A172 (cell line): ENCODE measurements at regions not wholly inside any gene's neighbourhood (a gene's known extent, or its start where the extent isn't known, plus 50 kb on each side); places are given as distances from the start of the nearest gene placed in this dataset.
"Not testable (repeated sequence)": the region's sequence is repeated elsewhere in the genome, so short reads cannot be mapped to it uniquely, and the experiment has no call there.

Experiments used
- DNase-seq: peaks from one replicate; pipeline ENCODE4 v3.0.0-alpha.2; 2015; ENCODE audit warnings: low spot score

- DNase-seq, result no peak
Measured at GRCh38 chr9:126170286-126170823, 156.3 kb upstream of the MVB12B start.

DNA sequence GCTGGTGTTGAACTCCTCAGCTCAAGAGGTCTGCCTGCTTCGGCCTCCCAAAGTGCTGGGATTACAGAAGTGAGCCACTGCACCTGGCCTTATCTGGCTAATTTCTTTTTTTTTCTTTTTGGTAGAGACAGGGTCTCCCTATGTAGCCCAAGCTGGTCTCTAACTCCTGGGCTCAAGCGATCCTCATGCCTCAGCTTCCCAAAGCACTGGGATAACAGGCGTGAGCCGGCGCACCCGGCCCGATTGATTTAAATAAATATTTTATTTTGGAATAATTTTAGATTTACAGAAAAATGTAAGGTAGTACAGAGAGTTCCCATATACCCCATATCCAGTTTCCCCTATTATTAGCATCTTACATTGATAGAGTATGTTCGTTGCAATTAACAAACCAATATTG lies 155.0 kb upstream of the MVB12B start:
- DNase-seq, result no peak

GRCh38 chr9:126173401-126173800 lies 153.2 kb upstream of the MVB12B start:
- no peak for DNase-seq

- DNase-seq, result no peak
Measured at GRCh38 chr9:126173929-126174328, 152.7 kb upstream of the MVB12B start.

DNA sequence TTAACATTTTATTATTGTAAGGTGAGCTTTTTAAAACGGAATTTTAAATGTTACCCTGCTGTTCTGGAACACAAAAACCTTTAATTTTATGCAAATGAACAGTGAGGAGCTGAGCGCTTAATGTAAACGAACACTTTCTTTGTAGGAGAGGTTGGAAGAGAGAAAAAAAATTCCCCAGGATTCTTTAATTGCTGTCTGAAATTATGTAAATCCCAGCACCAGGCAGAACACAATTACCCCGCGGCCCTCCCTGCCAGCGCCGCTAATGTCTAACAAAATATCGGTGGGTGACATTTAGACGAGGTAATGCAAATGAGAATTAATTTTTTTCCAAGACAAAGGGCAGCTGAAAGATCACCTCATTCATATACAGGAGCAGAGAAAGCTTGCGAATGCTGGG lies 143.4 kb upstream of the MVB12B start:
- no peak for DNase-seq

- not testable (repeated sequence) for DNase-seq
Measured at GRCh38 chr9:126190994-126191393, 135.6 kb upstream of the MVB12B start.

DNA sequence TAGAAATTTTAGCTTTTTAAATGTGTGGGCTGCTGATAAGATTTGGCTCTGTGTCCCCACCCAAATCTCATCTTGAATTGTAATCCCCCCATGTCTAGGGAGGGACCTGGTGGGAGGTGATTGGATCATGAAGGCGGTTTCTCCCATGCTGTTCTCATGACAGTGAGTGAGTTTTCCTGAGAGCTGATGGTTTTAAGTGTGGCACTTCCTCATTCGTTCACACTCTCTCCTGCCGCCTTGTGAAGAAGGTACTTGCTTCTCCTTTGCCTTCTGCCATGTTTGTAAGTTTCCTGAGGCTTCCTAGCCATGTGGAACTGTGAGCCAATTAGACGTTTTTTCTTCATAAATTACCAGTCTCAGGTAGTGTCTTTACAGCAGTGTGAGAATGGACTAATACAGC lies 127.8 kb upstream of the MVB12B start:
- no peak for DNase-seq

DNA sequence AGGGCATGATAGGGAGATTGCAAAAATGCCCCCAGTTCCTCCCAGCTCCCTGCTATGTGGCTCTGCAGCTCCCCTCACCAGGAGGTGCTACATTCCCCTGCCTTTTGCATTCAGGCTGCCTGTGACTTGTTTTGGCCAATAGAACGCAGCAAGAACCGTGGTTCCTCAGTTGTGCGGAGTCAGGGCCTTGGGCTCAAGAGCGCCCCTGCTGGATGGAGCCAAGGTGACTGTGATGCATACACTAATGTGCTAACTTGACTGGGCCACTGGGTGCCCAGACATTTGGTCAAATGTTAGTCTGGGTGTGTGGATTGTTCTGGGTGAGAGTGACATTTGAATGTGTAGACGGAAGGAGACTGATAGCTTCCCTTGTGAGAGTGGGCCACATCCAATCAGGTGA lies 123.3 kb upstream of the MVB12B start:
- DNase-seq, result no peak

- no peak for DNase-seq
Measured at GRCh38 chr9:126204197-126204596, 122.4 kb upstream of the MVB12B start.

- DNase-seq, result no peak
Measured at GRCh38 chr9:126204708-126205225, 121.9 kb upstream of the MVB12B start.

DNA sequence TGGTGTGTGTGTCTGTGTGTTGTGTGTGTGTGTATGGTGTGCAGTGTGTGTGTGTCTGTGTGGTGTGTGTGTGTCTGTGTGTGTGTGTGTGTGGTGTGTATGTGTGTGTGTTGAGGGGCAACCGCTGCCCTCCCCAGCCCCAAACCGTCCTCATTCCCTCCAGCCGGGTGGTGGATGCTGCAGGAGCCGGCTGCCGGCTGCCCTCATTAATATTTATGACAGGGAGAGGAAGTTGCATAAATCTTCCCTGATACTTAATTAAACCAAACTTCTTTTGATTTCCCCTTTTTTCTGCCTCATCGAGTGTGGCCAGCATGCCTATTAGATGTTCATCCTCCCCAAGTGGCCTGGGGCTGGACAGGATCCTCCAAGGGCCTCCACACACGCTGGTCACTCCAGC lies 121.4 kb upstream of the MVB12B start:
- DNase-seq, result no peak

- DNase-seq, result no peak
Measured at GRCh38 chr9:126205845-126206498, 120.7 kb upstream of the MVB12B start.

GRCh38 chr9:126207256-126207655 lies 119.4 kb upstream of the MVB12B start:
- DNase-seq, result no peak

DNA sequence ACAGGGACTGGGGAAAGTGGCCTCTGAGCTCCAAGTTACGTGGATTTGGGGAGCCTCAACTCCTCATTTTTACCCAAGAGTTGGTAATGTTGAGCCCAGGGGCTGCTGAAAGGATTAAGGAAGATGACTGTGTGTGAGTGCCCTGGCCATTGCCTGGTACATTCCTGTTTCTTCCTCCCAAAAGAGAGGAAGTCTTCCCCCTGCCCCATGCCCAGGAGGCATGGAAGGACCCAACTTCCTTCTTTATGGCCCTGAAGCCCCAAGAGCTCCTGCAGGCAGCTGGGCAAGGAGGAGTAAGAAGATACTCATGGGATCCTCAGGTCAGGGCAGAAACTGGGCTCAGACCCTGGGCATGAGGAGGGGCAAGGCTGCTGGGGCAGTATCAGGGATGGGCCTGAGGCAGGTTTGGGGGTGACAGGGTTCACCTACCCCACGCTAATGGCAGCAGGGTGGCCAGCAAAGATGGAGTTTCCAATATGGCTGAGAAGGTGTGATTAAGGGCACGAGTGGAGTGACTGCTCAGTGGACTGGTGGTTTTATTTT lies 118.3 kb upstream of the MVB12B start:
- DNase-seq, result no peak

DNA sequence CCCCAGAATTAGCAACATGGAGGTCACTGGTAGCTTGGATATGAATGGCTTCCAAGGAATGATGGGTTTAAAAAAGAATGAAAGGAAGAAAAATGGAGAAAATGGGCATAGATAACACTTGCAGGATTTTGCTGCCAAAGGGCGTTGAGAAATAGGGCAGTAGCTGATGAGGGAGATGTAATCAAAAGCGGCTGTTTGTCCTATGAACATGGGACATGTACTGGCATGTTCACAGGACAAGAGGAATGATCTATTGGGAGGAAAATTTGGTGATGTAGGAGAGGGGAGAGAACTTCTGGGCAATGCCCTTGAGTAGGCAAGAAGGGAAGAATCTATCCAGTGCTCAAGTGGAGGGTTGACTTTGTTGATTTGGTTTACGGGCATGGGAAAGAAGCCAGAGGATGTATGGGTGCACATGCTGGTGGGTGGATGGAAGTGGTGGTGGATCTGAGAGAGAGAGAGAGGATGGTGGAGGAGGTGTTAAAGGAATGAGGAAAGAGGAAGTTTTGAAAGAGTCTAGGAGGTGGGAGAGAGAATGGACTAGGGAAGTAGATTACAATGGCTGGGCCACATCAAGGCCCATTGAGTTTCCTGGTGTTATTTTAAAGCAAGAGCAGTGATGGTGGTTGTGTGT lies 115.1 kb upstream of the MVB12B start:
- no peak for DNase-seq

DNA sequence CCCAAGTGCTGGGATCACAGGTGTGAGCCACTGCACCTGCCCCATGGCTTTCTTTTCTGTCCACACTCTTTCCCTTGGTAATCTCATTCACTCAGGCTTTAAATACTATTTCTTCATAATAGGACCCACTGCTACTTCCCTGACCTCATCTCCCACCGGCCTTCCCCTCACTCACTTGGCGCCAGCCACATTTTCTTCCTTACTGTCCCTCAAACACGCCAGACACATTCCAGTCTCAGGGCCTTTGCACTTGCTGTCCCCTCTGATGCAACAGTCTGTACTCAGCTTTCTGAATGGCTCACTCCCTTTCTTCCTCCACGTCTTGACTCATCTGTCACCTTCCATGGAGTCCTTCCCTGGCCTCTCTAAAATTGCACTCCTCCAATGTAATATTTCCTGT lies 111.1 kb upstream of the MVB12B start:
- DNase-seq, result no peak

DNA sequence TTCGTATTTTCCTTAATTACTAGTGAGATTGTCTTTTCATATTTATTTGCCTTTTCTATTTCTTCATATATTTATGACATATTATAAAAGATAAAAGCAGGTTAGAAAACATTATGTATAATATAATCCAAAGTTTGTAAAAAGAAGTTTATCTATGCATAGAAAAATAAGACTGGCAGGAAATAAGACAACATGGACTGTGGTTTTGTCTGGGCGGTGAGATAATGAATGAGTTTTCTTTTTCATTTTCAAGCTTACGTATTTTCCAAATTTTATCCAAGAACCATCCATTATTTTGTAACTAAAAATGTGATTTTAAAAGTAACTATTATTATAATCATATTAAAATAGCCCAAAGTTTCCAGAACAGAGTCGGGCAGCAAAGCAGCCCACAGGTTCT lies 109.8 kb upstream of the MVB12B start:
- no peak for DNase-seq

DNA sequence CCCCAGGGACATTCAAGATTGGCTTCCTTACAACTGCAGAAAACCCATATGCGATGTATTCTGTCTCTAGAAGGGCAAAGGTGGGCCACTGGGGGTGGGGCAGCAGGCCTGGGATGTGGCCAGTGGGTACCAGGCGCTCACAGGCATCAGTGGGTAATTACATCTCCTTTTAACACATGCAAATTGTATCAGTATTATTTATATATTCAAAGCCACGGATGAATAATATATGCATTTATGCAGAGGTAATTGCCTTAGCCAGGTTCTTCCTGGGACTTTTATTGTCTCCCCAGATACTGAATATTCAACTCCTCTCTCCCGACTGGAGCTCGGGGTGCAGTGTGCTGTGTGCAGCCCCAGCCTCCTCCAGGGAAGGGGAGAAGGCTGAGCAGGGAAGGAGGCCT lies 109.4 kb upstream of the MVB12B start:
- no peak for DNase-seq

DNA sequence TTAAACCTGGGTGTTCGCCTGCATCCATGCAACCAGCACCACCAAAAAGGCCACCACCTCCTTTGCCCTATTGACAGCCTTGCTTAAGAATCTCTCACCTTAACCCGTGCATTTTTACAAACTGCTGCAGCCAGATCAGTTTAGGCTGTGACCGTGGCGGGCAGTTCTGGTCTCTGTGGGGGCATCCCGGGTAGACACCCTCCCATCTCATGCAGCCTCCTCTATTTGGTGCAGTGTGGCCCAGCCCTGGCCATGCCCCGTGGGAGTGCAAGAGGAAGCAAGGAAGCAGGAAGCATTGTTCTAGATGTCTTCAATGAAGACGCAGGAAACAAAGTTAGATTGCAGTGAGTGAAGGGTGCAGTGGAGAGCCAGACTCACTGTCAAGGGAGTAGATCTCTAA lies 108.8 kb upstream of the MVB12B start:
- no peak for DNase-seq

- DNase-seq, result no peak
Measured at GRCh38 chr9:126218359-126219125, 108.1 kb upstream of the MVB12B start.

DNA sequence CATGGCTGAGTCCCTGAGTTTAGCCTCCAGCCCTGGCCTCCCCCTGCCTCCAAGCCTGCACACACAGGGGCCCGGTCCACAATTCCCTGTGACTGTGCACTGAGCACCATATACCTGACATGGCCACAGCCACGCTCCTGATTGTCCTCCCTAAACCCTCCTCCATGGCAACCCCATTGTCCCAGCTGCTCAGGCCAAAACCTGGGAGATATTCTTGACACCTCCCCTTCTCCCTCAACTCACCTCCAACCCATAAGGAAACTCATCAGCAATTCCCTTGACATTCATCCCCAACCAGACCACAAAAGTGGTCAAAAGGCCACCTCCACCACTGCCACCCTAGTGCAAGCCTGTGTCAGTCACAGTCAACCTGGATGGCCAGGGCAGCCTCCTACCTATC lies 107.5 kb upstream of the MVB12B start:
- DNase-seq, result no peak

- DNase-seq, result no peak
Measured at GRCh38 chr9:126219648-126220063, 107.0 kb upstream of the MVB12B start.
